ENCODE measurements at regions not wholly inside any gene's neighbourhood (a gene's known extent, or its start where the extent isn't known, plus 50 kb on each side); places are given as distances from the start of the nearest gene placed in this dataset.
"Not testable (repeated sequence)": the region's sequence is repeated elsewhere in the genome, so short reads cannot be mapped to it uniquely, and the experiment has no call there.

DNA sequence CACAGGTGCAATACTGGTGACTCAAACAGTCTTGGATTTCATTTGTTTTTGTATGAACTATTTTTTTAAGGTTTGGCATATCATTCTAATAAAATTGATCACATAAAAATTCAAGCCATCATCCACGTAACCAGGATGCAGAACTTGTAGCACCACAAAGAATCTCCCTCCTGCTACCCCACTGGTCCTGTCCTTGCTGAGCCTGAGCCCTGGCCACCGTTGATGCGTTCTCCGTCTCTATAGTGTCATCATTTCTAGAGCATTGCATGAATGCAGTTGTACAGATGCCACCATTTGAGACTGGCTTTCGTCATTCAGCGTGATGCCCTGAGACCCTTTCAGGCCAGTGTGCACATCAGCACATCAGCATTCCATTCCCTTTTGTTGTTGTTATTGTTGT lies 273.5 kb downstream of the TCERG1L start:
- peaks cover 8% of the 10 kb centered on the region for H3K9me3 ChIP-seq (ENCODE audit: control insufficient read depth, low read length)
- H2BK15ac ChIP-seq (ENCODE audit: low read depth, poor library complexity, severe bottlenecking), result no peak overlapping the region
- no peak overlapping the region for H2BK120ac ChIP-seq (ENCODE audit: low read depth, low read length)
- H3K79me1 ChIP-seq (replicated peaks; ENCODE audit: low read length, poor library complexity, severe bottlenecking), result no peaks in the 10 kb centered on the region
- H3K4me2 ChIP-seq (ENCODE audit: low read length, poor library complexity, severe bottlenecking), result no peak overlapping the region
- no peak overlapping the region for H3K14ac ChIP-seq (ENCODE audit: low read length in 2 of 2)
- no peak overlapping the region for H2BK12ac ChIP-seq (ENCODE audit: low read length in 2 of 2)
- H3K18ac ChIP-seq (ENCODE audit: low read depth in 1 of 2, low read length in 2 of 2), result no peak overlapping the region
- H4K91ac ChIP-seq (ENCODE audit: low read length), result no peak overlapping the region
- H3K27ac ChIP-seq (ENCODE audit: low read length, poor library complexity, severe bottlenecking), result no peak overlapping the region
- H2BK5ac ChIP-seq (ENCODE audit: low read depth, low read length, poor library complexity, severe bottlenecking), result no peak overlapping the region
- H3K4ac ChIP-seq (ENCODE audit: low read depth in 1 of 2, low read length in 2 of 2), result no peak overlapping the region
- H3K27me3 ChIP-seq (ENCODE audit: control insufficient read depth in 1 of 2, insufficient read depth in 1 of 2, low read length in 2 of 2), result no peaks in the 10 kb centered on the region
- H3K4me3 ChIP-seq (ENCODE audit: insufficient read depth in 1 of 2, low read depth in 1 of 2, low read length in 2 of 2), result no peak overlapping the region
- H2AK5ac ChIP-seq (ENCODE audit: low read length, severe bottlenecking), result no peak overlapping the region
- no peak overlapping the region for H4K8ac ChIP-seq (ENCODE audit: low read length)
- H3K4me1 ChIP-seq (ENCODE audit: control insufficient read depth, insufficient read depth, low read depth, low read length), result no peaks in the 10 kb centered on the region
- no peaks in the 10 kb centered on the region for H3K36me3 ChIP-seq (ENCODE audit: control insufficient read depth in 1 of 2, insufficient read depth in 2 of 2, low read depth in 1 of 2, low read length in 2 of 2)
- H2AFZ ChIP-seq (ENCODE audit: low read depth, low read length), result no peak overlapping the region
- WGBS, result 82% methylated on average over 6 of the region's 6 CpGs
- H3K9ac ChIP-seq (ENCODE audit: low read length), result no peak overlapping the region
- DNase-seq, result no peak
- no peak overlapping the region for H3K23ac ChIP-seq (ENCODE audit: low read length in 2 of 2)

- H2AFZ ChIP-seq (ENCODE audit: low read depth, low read length), result no peak overlapping the region
- no peak for DNase-seq
- H3K14ac ChIP-seq (ENCODE audit: low read length in 2 of 2), result no peak overlapping the region
- H3K9me3 ChIP-seq (ENCODE audit: control insufficient read depth, low read length), result peaks cover 8% of the 10 kb centered on the region
- H3K18ac ChIP-seq (ENCODE audit: low read depth in 1 of 2, low read length in 2 of 2), result no peak overlapping the region
- no peaks in the 10 kb centered on the region for H3K79me1 ChIP-seq (replicated peaks; ENCODE audit: low read length, poor library complexity, severe bottlenecking)
- no peak overlapping the region for H3K23ac ChIP-seq (ENCODE audit: low read length in 2 of 2)
- no peak overlapping the region for H4K91ac ChIP-seq (ENCODE audit: low read length)
- H2AK5ac ChIP-seq (ENCODE audit: low read length, severe bottlenecking), result no peak overlapping the region
- no peak overlapping the region for H3K27ac ChIP-seq (ENCODE audit: low read length, poor library complexity, severe bottlenecking)
- H3K27me3 ChIP-seq (ENCODE audit: control insufficient read depth in 1 of 2, insufficient read depth in 1 of 2, low read length in 2 of 2), result no peaks in the 10 kb centered on the region
- no peak overlapping the region for H3K4me3 ChIP-seq (ENCODE audit: insufficient read depth in 1 of 2, low read depth in 1 of 2, low read length in 2 of 2)
- no peak overlapping the region for H2BK12ac ChIP-seq (ENCODE audit: low read length in 2 of 2)
- H3K4me1 ChIP-seq (ENCODE audit: control insufficient read depth, insufficient read depth, low read depth, low read length), result no peaks in the 10 kb centered on the region
- H3K36me3 ChIP-seq (ENCODE audit: control insufficient read depth in 1 of 2, insufficient read depth in 2 of 2, low read depth in 1 of 2, low read length in 2 of 2), result no peaks in the 10 kb centered on the region
- no peak overlapping the region for H2BK120ac ChIP-seq (ENCODE audit: low read depth, low read length)
- H2BK15ac ChIP-seq (ENCODE audit: low read depth, poor library complexity, severe bottlenecking), result no peak overlapping the region
- H4K8ac ChIP-seq (ENCODE audit: low read length), result no peak overlapping the region
- H3K4me2 ChIP-seq (ENCODE audit: low read length, poor library complexity, severe bottlenecking), result no peak overlapping the region
- no peak overlapping the region for H3K9ac ChIP-seq (ENCODE audit: low read length)
- H2BK5ac ChIP-seq (ENCODE audit: low read depth, low read length, poor library complexity, severe bottlenecking), result no peak overlapping the region
- WGBS, result 91% methylated on average over 10 of the region's 10 CpGs
- no peak overlapping the region for H3K4ac ChIP-seq (ENCODE audit: low read depth in 1 of 2, low read length in 2 of 2)
Measured at GRCh38 chr10:131041031-131041430, 270.5 kb downstream of the TCERG1L start.

DNA sequence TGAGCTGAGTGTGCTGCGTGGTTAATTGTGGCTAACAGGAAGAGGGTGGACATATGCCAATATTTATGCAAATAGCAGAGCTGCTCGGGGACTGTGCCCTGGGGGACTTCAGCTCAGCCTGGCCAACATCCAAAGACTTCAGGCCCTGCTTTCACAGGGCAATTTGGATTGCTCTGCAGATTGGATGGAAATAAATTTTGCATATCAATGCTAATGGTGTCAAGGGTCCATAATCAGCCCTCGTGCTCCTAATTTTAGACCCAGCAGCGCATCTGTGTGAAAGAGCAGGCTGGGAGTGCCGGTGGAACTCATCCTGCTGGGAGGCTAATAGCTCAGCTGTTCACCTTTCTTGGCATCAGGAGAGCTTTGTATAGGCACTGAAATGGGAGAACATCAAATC lies 270.1 kb downstream of the TCERG1L start:
- Histone ChIP-seq H2BK12ac (ENCODE audit: low read length in 2 of 2) (no peak overlapping the region), H3K4me3 (ENCODE audit: insufficient read depth in 1 of 2, low read depth in 1 of 2, low read length in 2 of 2) (no peak overlapping the region), H3K9me3 (ENCODE audit: control insufficient read depth, low read length) (peaks cover 8% of the 10 kb centered on the region), H3K14ac (ENCODE audit: low read length in 2 of 2) (no peak overlapping the region), H3K27me3 (ENCODE audit: control insufficient read depth in 1 of 2, insufficient read depth in 1 of 2, low read length in 2 of 2) (no peaks in the 10 kb centered on the region), H3K4me2 (ENCODE audit: low read length, poor library complexity, severe bottlenecking) (no peak overlapping the region), H3K18ac (ENCODE audit: low read depth in 1 of 2, low read length in 2 of 2) (no peak overlapping the region), H4K8ac (ENCODE audit: low read length) (no peak overlapping the region), H3K4ac (ENCODE audit: low read depth in 1 of 2, low read length in 2 of 2) (no peak overlapping the region), H3K4me1 (ENCODE audit: control insufficient read depth, insufficient read depth, low read depth, low read length) (no peaks in the 10 kb centered on the region), H3K36me3 (ENCODE audit: control insufficient read depth in 1 of 2, insufficient read depth in 2 of 2, low read depth in 1 of 2, low read length in 2 of 2) (no peaks in the 10 kb centered on the region), H2BK15ac (ENCODE audit: low read depth, poor library complexity, severe bottlenecking) (no peak overlapping the region), H3K23ac (ENCODE audit: low read length in 2 of 2) (no peak overlapping the region), H2AK5ac (ENCODE audit: low read length, severe bottlenecking) (no peak overlapping the region), H3K79me1 (replicated peaks; ENCODE audit: low read length, poor library complexity, severe bottlenecking) (no peaks in the 10 kb centered on the region), H3K27ac (ENCODE audit: low read length, poor library complexity, severe bottlenecking) (no peak overlapping the region), H2BK120ac (ENCODE audit: low read depth, low read length) (no peak overlapping the region), H2AFZ (ENCODE audit: low read depth, low read length) (no peak overlapping the region), H2BK5ac (ENCODE audit: low read depth, low read length, poor library complexity, severe bottlenecking) (no peak overlapping the region), H3K9ac (ENCODE audit: low read length) (no peak overlapping the region), H4K91ac (ENCODE audit: low read length) (no peak overlapping the region)
- DNase-seq, result no peak
- WGBS, result 83% methylated on average over 5 of the region's 5 CpGs

DNA sequence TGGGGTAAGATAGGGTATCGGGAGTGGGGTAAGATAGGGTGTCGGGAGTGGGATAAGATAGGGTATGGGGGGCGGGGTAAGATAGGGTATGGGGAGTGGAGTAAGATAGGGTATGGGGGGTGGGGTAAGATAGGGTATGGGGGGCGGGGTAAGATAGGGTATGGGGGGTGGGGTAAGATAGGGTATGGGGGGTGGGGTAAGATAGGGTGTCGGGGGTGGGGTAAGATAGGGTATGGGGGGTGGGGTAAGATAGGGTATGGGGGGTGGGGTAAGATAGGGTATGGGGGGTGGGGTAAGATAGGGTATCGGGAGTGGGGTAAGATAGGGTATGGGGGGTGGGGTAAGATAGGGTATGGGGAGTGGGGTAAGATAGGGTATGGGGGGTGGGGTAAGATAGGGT lies 269.5 kb downstream of the TCERG1L start:
- H3K4ac ChIP-seq (ENCODE audit: low read depth in 1 of 2, low read length in 2 of 2); H2BK120ac ChIP-seq (ENCODE audit: low read depth, low read length); H4K91ac ChIP-seq (ENCODE audit: low read length); H3K4me1 ChIP-seq (ENCODE audit: control insufficient read depth, insufficient read depth, low read depth, low read length); H2AK5ac ChIP-seq (ENCODE audit: low read length, severe bottlenecking); H3K4me3 ChIP-seq (ENCODE audit: insufficient read depth in 1 of 2, low read depth in 1 of 2, low read length in 2 of 2); H4K8ac ChIP-seq (ENCODE audit: low read length); H3K36me3 ChIP-seq (ENCODE audit: control insufficient read depth in 1 of 2, insufficient read depth in 2 of 2, low read depth in 1 of 2, low read length in 2 of 2); H3K4me2 ChIP-seq (ENCODE audit: low read length, poor library complexity, severe bottlenecking); H3K18ac ChIP-seq (ENCODE audit: low read depth in 1 of 2, low read length in 2 of 2); H2AFZ ChIP-seq (ENCODE audit: low read depth, low read length); H3K14ac ChIP-seq (ENCODE audit: low read length in 2 of 2); DNase-seq; H3K9me3 ChIP-seq (ENCODE audit: control insufficient read depth, low read length); H3K79me1 ChIP-seq (replicated peaks; ENCODE audit: low read length, poor library complexity, severe bottlenecking); H2BK12ac ChIP-seq (ENCODE audit: low read length in 2 of 2); H2BK15ac ChIP-seq (ENCODE audit: low read depth, poor library complexity, severe bottlenecking); H2BK5ac ChIP-seq (ENCODE audit: low read depth, low read length, poor library complexity, severe bottlenecking); H3K27ac ChIP-seq (ENCODE audit: low read length, poor library complexity, severe bottlenecking); H3K27me3 ChIP-seq (ENCODE audit: control insufficient read depth in 1 of 2, insufficient read depth in 1 of 2, low read length in 2 of 2); H3K23ac ChIP-seq (ENCODE audit: low read length in 2 of 2); H3K9ac ChIP-seq (ENCODE audit: low read length): not testable (repeated sequence)
- WGBS, result 40% methylated on average over 2 of the region's 6 CpGs
